Renal pelvis (tissue), 1 donor: ENCODE measurements at regions not wholly inside any gene's neighbourhood (a gene's known extent, or its start where the extent isn't known, plus 50 kb on each side); places are given as distances from the start of the nearest gene placed in this dataset.
"Not testable (repeated sequence)": the region's sequence is repeated elsewhere in the genome, so short reads cannot be mapped to it uniquely, and the experiment has no call there.

Source experiments
- DNase-seq: peaks from one replicate; pipeline ENCODE4 v3.0.0-alpha.2; 2013

GRCh38 chr20:30668418-30668817 lies 589.0 kb upstream of the DEFB115 start:
- DNase-seq = not testable (repeated sequence)

- not testable (repeated sequence) for DNase-seq
Measured at GRCh38 chr20:30669330-30670029, 588.0 kb upstream of the DEFB115 start.

- DNase-seq = not testable (repeated sequence)
Measured at GRCh38 chr20:30671120-30671519, 586.3 kb upstream of the DEFB115 start.

GRCh38 chr20:30675988-30676564 lies 581.4 kb upstream of the DEFB115 start:
- DNase-seq = not testable (repeated sequence)

- not testable (repeated sequence) for DNase-seq
Measured at GRCh38 chr20:30682236-30682635, 575.2 kb upstream of the DEFB115 start.

GRCh38 chr20:30712861-30713260 lies 544.6 kb upstream of the DEFB115 start:
- DNase-seq = not testable (repeated sequence)

GRCh38 chr20:30719415-30720199 lies 537.9 kb upstream of the DEFB115 start:
- not testable (repeated sequence) for DNase-seq

GRCh38 chr20:30723511-30723910 lies 534.0 kb upstream of the DEFB115 start:
- not testable (repeated sequence) for DNase-seq

GRCh38 chr20:30723934-30724687 lies 533.4 kb upstream of the DEFB115 start:
- DNase-seq = peak; percentile 46

- not testable (repeated sequence) for DNase-seq
Measured at GRCh38 chr20:30724688-30725074, 532.8 kb upstream of the DEFB115 start.

- not testable (repeated sequence) for DNase-seq
Measured at GRCh38 chr20:30725188-30725587, 532.3 kb upstream of the DEFB115 start.

- not testable (repeated sequence) for DNase-seq
Measured at GRCh38 chr20:30728271-30728885, 529.1 kb upstream of the DEFB115 start.
